Embryonic facial prominence (tissue), 1 donor: ENCODE measurements at regions not wholly inside any gene's neighbourhood (a gene's known extent, or its start where the extent isn't known, plus 50 kb on each side); places are given as distances from the start of the nearest gene placed in this dataset.

ENCODE experiments used
- DNase-seq: peaks from one replicate; pipeline ENCODE4 v3.0.0-alpha.2; 2016; ENCODE audit errors: extremely low spot score

- no peak for DNase-seq
Measured at GRCh38 chr16:9412031-9412914, 320.8 kb downstream of the HAPSTR1 start.

- no peak for DNase-seq
Measured at GRCh38 chr16:9412915-9413264, 321.4 kb downstream of the HAPSTR1 start.

GRCh38 chr16:9415545-9415944 is 324.1 kb downstream of the HAPSTR1 start:
- no peak for DNase-seq

- no peak for DNase-seq
Measured at GRCh38 chr16:9417898-9418297, 326.5 kb downstream of the HAPSTR1 start.

- DNase-seq = no peak
Measured at GRCh38 chr16:9419161-9419560, 327.7 kb downstream of the HAPSTR1 start.

- DNase-seq = no peak
Measured at GRCh38 chr16:9422762-9423513, 331.5 kb downstream of the HAPSTR1 start.

- DNase-seq = no peak
Measured at GRCh38 chr16:9425236-9425635, 333.8 kb downstream of the HAPSTR1 start.

- DNase-seq = no peak
Measured at GRCh38 chr16:9428355-9429005, 337.0 kb downstream of the HAPSTR1 start.

GRCh38 chr16:9429646-9430330 is 338.3 kb downstream of the HAPSTR1 start:
- no peak for DNase-seq

- no peak for DNase-seq
Measured at GRCh38 chr16:9434659-9435058, 343.2 kb downstream of the HAPSTR1 start.

- DNase-seq = no peak
Measured at GRCh38 chr16:9436175-9436574, 344.7 kb downstream of the HAPSTR1 start.

GRCh38 chr16:9437115-9437514 is 345.7 kb downstream of the HAPSTR1 start:
- DNase-seq = no peak

GRCh38 chr16:9438991-9439390 is 347.5 kb downstream of the HAPSTR1 start:
- DNase-seq = no peak

GRCh38 chr16:9441012-9441411 is 349.6 kb downstream of the HAPSTR1 start:
- no peak for DNase-seq

- no peak for DNase-seq
Measured at GRCh38 chr16:9443864-9444263, 352.4 kb downstream of the HAPSTR1 start.

- DNase-seq = no peak
Measured at GRCh38 chr16:9446471-9447194, 355.2 kb downstream of the HAPSTR1 start.

- DNase-seq = no peak
Measured at GRCh38 chr16:9447195-9447551, 355.7 kb downstream of the HAPSTR1 start.

GRCh38 chr16:9447699-9448098 is 356.3 kb downstream of the HAPSTR1 start:
- no peak for DNase-seq

- no peak for DNase-seq
Measured at GRCh38 chr16:9449597-9449996, 358.2 kb downstream of the HAPSTR1 start.

GRCh38 chr16:9457215-9457614 is 365.8 kb downstream of the HAPSTR1 start:
- no peak for DNase-seq

GRCh38 chr16:9458816-9459215 is 367.4 kb downstream of the HAPSTR1 start:
- no peak for DNase-seq
